K562 (cell line): ENCODE measurements at regions not wholly inside any gene's neighbourhood (a gene's known extent, or its start where the extent isn't known, plus 50 kb on each side); places are given as distances from the start of the nearest gene placed in this dataset.

ENCODE experiments used
- ATAC-seq: fragments of 200-7000 bp; cut with Tn5 transposase; 3 replicates; pipeline ENCODE4 v1.9.1; 2020; ENCODE audit warnings: moderate library complexity
- BruUV-seq: library from RNA; stranded (reverse); fragments of 400-500 nt; replicated peaks from 2 replicates; lab custom pipeline; 2021; lab: Mats Ljungman, UMichigan
- CTCF ChIA-PET: fragments of 300-600 bp; formaldehyde crosslinking; extraction: SDS; loops from one replicate; lab custom pipeline; 2021; ENCODE audit warnings: low intra/inter-chr PET ratio; lab: Yijun Ruan, JAX
- POLR2A ChIA-PET: fragments of 300-600, 350-650 bp; sonication (Branson Sonifier 250); formaldehyde crosslinking; extraction: SDS; loops from one replicate; lab custom pipeline; 2021; ENCODE audit warnings: antibody characterized with exemption, inconsistent platforms; lab: Yijun Ruan, JAX
- DNase-seq, 4 experiments: peaks; one replicate each; pipeline versions ENCODE4 v3.0.0 to v3.0.0-alpha.2; 2011 to 2018; ENCODE audit warnings: low spot score in 3 of 4, mixed read lengths in 3 of 4; ENCODE audit errors: extremely low read depth in 1 of 4
- FAIRE-seq: peaks from 2 replicates; lab custom pipeline; 2011; peaks lifted over from hg19 to GRCh38; lab: Jason Lieb, UNC
- H2AFZ ChIP-seq: 2 replicates; pipeline ENCODE4 v1.6.0; 2011; ENCODE audit warnings: low read depth, low read length, control low read depth, inconsistent platforms
- H3K27ac ChIP-seq: fragments of 200-600 bp; 3 replicates; pipeline ENCODE4 v1.8.0; 2011; ENCODE audit warnings: low read depth, mild to moderate bottlenecking, control low read depth, inconsistent platforms, low read length, moderate library complexity, mixed read lengths; ENCODE audit errors: extremely low read depth
- H3K27me3 ChIP-seq, 2 experiments: fragments of 300-600 bp in 1 of 2; 2 replicates in 1 of 2; 3 replicates in 1 of 2; pipeline versions ENCODE4 v1.6.0 to v1.8.0; 2011; ENCODE audit warnings: inconsistent platforms in 2 of 2, low read length in 2 of 2, mild to moderate bottlenecking in 1 of 2, mixed read lengths in 1 of 2, moderate library complexity in 1 of 2; ENCODE audit not compliant: control insufficient read depth in 2 of 2, insufficient read depth in 2 of 2
- H3K36me3 ChIP-seq: fragments of 300-600 bp; 3 replicates; pipeline ENCODE4 v1.8.0; 2011; ENCODE audit warnings: mild to moderate bottlenecking, low read length, inconsistent platforms; ENCODE audit not compliant: control insufficient read depth, insufficient read depth
- H3K4me1 ChIP-seq, 2 experiments: fragments of 200-600 bp in 1 of 2; replicated peaks in 1 of 2; 2 replicates in 1 of 2; 3 replicates in 1 of 2; pipeline versions ENCODE4 v1.5.1 to v1.8.0; 2011; ENCODE audit warnings: inconsistent platforms in 2 of 2, low read length in 2 of 2, mild to moderate bottlenecking in 1 of 2, mixed read lengths in 1 of 2, moderate library complexity in 1 of 2; ENCODE audit not compliant: control insufficient read depth in 2 of 2, insufficient read depth in 2 of 2
- H3K4me2 ChIP-seq: 2 replicates; pipeline ENCODE4 v1.6.1; 2011; ENCODE audit warnings: low read length, control low read depth, inconsistent platforms, mixed read lengths; ENCODE audit not compliant: insufficient read depth
- H3K4me3 ChIP-seq: fragments of 200-600 bp; sonication (generic), shearing (Covaris generic); 2 replicates; pipeline ENCODE4 v1.5.1; 2016; ENCODE audit warnings: control low read depth, inconsistent platforms
- H3K79me2 ChIP-seq: fragments of 200-600 bp; 3 replicates; pipeline ENCODE4 v1.8.0; 2011; ENCODE audit warnings: low read length, inconsistent platforms; ENCODE audit not compliant: control insufficient read depth, insufficient read depth
- H3K9ac ChIP-seq, 2 experiments: 2 replicates each; pipeline versions ENCODE4 v1.6.0 to v1.6.1; 2011; ENCODE audit warnings: low read depth in 2 of 2, low read length in 2 of 2, control low read depth in 1 of 2, inconsistent platforms in 1 of 2, mild to moderate bottlenecking in 1 of 2, mixed read lengths in 1 of 2; ENCODE audit not compliant: insufficient read depth in 1 of 2
- H3K9me1 ChIP-seq: one replicate; pipeline ENCODE4 v1.6.0; 2011; ENCODE audit warnings: inconsistent platforms, mild to moderate bottlenecking, low read length, moderate library complexity; ENCODE audit not compliant: control insufficient read depth, insufficient read depth
- H3K9me3 ChIP-seq: replicated peaks from 2 replicates; pipeline ENCODE4 v1.5.1; 2011; ENCODE audit warnings: low read depth, low read length, inconsistent platforms; ENCODE audit not compliant: control insufficient read depth, insufficient read depth
- H4K20me1 ChIP-seq: replicated peaks from 2 replicates; pipeline ENCODE4 v1.6.1; 2011; ENCODE audit warnings: low read length, inconsistent platforms, mixed read lengths; ENCODE audit not compliant: control insufficient read depth, insufficient read depth
- CBFA2T3 ChIP-seq: fragments of 450-650 bp; IDR thresholded peaks from 2 replicates; pipeline ENCODE4 v1.6.1; 2017
- CCNT2 ChIP-seq: IDR thresholded peaks from 2 replicates; pipeline ENCODE4 v1.6.1; 2011; ENCODE audit warnings: borderline replicate concordance, low read depth, mild to moderate bottlenecking, moderate library complexity, mixed read lengths, low read length; ENCODE audit not compliant: insufficient read length; ENCODE audit errors: extremely low read depth
- CSDE1 ChIP-seq, 2 experiments: fragments of 450-650 bp; IDR thresholded peaks; 2 replicates each; pipeline ENCODE4 v1.6.1; 2016; ENCODE audit warnings: mild to moderate bottlenecking in 1 of 2
- WGBS: fragments of 100-300 bp; shearing (Covaris generic); methylation state at CpG from one replicate; pipeline ENCODE4 v1.1.6; 2016; ENCODE audit warnings: low coverage, mixed read lengths; ENCODE audit not compliant: insufficient coverage; ENCODE audit errors: missing lambda C conversion rate; 5-methylcytosine and 5-hydroxymethylcytosine counted together
- in situ Hi-C: fragments of 300-500 bp; cut with MboI; formaldehyde crosslinking; loops from 4 replicates; pipeline ENCODE4 v1.15.0; 2018; ENCODE audit warnings: inconsistent platforms, mixed read lengths
- intact Hi-C: fragments of 100-400 bp; cut with micrococcal nuclease; formaldehyde crosslinking; loops from 2 replicates; pipeline ENCODE4 v1.14.2; 2022
- TF ChIP-seq, protein P1 (sequence below): fragments of 250-450 bp; sonication (Bioruptor Pico); IDR thresholded peaks from 2 replicates; pipeline ENCODE4 v1.5.0; 2021
- TF ChIP-seq, protein P2 (sequence below): sonication (generic); formaldehyde crosslinking; IDR thresholded peaks from 2 replicates; pipeline ENCODE4 v1.8.1; 2023; ENCODE audit warnings: mild to moderate bottlenecking, missing genetic modification reagents
- TF ChIP-seq, protein P3 (sequence below): fragments of 250-450 bp; sonication (Bioruptor Pico); IDR thresholded peaks from 2 replicates; pipeline ENCODE4 v1.4.0; 2020; ENCODE audit warnings: mild to moderate bottlenecking

DNA sequence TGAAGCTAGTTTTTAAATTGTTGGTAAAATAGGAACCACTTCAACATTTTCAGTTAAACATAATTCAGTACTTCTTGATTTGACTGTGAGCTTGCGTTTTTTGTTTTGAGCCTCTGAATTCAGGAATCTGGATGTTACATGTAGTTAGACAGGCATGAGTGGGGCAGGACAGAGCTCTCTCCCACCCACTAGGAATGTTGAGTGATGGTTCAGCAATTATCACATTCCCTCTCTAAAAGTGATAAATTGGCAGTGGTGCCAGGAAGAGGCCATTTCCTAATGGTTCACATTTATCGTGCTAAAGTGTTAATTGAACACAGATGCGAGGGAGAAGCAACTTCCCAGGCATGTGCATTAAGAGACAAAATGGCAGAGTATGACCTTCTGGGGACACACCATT, 465.5 kb upstream of the HTR1E start:
- H3K4me1 ChIP-seq = no peaks in the 10 kb centered on the region
- H3K4me2 ChIP-seq = no peak overlapping the region
- in situ Hi-C loops = no loop called here
- no peaks in the 10 kb centered on the region for H4K20me1 ChIP-seq
- H3K36me3 ChIP-seq = no peaks in the 10 kb centered on the region
- ATAC-seq (no peak), DNase-seq (no peak), FAIRE-seq (no peak)
- no peak overlapping the region for H3K4me3 ChIP-seq
- no TSS peak for BruUV-seq
- H3K79me2 ChIP-seq = no peaks in the 10 kb centered on the region
- H3K27ac ChIP-seq = no peak overlapping the region
- intact Hi-C loops = no loop called here
- no peak overlapping the region for H3K9ac ChIP-seq
- TF ChIP-seq CSDE1 (IDR thresholded peaks at IDR 0.05) (no peak), CCNT2 (no peak), CBFA2T3 (no peak)
- TF ChIP-seq, protein P1, sequence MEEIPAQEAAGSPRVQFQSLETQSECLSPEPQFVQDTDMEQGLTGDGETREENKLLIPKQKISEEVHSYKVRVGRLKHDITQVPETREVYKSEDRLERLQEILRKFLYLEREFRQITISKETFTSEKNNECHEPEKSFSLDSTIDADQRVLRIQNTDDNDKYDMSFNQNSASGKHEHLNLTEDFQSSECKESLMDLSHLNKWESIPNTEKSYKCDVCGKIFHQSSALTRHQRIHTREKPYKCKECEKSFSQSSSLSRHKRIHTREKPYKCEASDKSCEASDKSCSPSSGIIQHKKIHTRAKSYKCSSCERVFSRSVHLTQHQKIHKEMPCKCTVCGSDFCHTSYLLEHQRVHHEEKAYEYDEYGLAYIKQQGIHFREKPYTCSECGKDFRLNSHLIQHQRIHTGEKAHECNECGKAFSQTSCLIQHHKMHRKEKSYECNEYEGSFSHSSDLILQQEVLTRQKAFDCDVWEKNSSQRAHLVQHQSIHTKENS (CRISPR knock-in tag) = no peak
- TF ChIP-seq, protein P2, sequence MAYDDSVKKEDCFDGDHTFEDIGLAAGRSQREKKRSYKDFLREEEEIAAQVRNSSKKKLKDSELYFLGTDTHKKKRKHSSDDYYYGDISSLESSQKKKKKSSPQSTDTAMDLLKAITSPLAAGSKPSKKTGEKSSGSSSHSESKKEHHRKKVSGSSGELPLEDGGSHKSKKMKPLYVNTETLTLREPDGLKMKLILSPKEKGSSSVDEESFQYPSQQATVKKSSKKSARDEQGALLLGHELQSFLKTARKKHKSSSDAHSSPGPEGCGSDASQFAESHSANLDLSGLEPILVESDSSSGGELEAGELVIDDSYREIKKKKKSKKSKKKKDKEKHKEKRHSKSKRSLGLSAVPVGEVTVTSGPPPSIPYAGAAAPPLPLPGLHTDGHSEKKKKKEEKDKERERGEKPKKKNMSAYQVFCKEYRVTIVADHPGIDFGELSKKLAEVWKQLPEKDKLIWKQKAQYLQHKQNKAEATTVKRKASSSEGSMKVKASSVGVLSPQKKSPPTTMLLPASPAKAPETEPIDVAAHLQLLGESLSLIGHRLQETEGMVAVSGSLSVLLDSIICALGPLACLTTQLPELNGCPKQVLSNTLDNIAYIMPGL (CRISPR knock-in tag) = no peak
- TF ChIP-seq, protein P3, sequence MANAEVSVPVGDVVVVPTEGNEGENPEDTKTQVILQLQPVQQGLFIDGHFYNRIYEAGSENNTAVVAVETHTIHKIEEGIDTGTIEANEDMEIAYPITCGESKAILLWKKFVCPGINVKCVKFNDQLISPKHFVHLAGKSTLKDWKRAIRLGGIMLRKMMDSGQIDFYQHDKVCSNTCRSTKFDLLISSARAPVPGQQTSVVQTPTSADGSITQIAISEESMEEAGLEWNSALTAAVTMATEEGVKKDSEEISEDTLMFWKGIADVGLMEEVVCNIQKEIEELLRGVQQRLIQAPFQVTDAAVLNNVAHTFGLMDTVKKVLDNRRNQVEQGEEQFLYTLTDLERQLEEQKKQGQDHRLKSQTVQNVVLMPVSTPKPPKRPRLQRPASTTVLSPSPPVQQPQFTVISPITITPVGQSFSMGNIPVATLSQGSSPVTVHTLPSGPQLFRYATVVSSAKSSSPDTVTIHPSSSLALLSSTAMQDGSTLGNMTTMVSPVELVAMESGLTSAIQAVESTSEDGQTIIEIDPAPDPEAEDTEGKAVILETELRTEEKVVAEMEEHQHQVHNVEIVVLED (CRISPR knock-in tag) = no peak
- no peaks in the 10 kb centered on the region for H3K9me3 ChIP-seq
- no peaks in the 10 kb centered on the region for H3K27me3 ChIP-seq
- 0% methylated on average over 3 of the region's 3 CpGs for WGBS
- CTCF ChIA-PET = no interaction called here
- no peaks in the 10 kb centered on the region for H3K9me1 ChIP-seq
- POLR2A ChIA-PET = no interaction called here
- H2AFZ ChIP-seq = no peak overlapping the region
